Bronchial epithelial cell (primary cell): ENCODE measurements at regions not wholly inside any gene's neighbourhood (a gene's known extent, or its start where the extent isn't known, plus 50 kb on each side); places are given as distances from the start of the nearest gene placed in this dataset.

Experiments
- DNase-seq: peaks from one replicate; pipeline ENCODE4 v3.0.0-alpha.2; 2010; ENCODE audit warnings: low read depth
- FAIRE-seq: peaks from 2 replicates; lab custom pipeline; 2011; peaks lifted over from hg19 to GRCh38; lab: Jason Lieb, UNC
- H3K27me3 ChIP-seq: 2 replicates; pipeline ENCODE4 v1.5.1; 2011; ENCODE audit warnings: low read length; ENCODE audit not compliant: control insufficient read depth, insufficient read depth
- H3K36me3 ChIP-seq: 2 replicates; pipeline ENCODE4 v1.5.1; 2011; ENCODE audit warnings: low read length; ENCODE audit not compliant: control insufficient read depth, insufficient read depth
- H3K4me3 ChIP-seq: 2 replicates; pipeline ENCODE4 v1.5.1; 2011; ENCODE audit warnings: mild to moderate bottlenecking, low read depth, low read length, control low read depth
- TF ChIP-seq, protein P1 (sequence below): IDR thresholded peaks from 2 replicates; pipeline ENCODE4 v1.5.1; 2011; ENCODE audit warnings: mild to moderate bottlenecking, moderate library complexity, low read length, control low read depth, inconsistent platforms; ENCODE audit not compliant: insufficient read depth, severe bottlenecking

DNA sequence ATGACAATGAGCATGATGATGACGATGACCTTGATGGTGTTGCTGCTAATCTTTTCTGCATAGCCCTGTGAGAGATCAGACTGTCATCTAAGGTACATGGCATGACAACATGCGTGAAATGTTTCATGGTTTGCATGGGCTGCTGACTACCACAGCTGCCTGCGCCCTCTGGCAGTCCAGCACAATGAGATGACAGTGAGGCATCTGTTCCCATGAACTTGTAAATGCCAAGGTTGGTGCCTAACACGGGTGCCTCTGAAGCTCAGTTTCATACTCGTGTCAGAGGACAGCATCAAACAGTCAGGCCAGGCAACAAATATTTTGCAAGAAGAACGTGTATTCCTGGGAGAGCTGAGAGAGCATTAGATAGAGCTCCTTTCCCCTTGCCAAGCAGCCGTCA is 122.0 kb upstream of the PRKCQ start:
- no peak for FAIRE-seq
- DNase-seq, result no peak
- no peaks in the 10 kb centered on the region for H3K27me3 ChIP-seq
- TF ChIP-seq, protein P1, sequence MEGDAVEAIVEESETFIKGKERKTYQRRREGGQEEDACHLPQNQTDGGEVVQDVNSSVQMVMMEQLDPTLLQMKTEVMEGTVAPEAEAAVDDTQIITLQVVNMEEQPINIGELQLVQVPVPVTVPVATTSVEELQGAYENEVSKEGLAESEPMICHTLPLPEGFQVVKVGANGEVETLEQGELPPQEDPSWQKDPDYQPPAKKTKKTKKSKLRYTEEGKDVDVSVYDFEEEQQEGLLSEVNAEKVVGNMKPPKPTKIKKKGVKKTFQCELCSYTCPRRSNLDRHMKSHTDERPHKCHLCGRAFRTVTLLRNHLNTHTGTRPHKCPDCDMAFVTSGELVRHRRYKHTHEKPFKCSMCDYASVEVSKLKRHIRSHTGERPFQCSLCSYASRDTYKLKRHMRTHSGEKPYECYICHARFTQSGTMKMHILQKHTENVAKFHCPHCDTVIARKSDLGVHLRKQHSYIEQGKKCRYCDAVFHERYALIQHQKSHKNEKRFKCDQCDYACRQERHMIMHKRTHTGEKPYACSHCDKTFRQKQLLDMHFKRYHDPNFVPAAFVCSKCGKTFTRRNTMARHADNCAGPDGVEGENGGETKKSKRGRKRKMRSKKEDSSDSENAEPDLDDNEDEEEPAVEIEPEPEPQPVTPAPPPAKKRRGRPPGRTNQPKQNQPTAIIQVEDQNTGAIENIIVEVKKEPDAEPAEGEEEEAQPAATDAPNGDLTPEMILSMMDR, result no peak
- no peaks in the 10 kb centered on the region for H3K36me3 ChIP-seq
- no peak overlapping the region for H3K4me3 ChIP-seq

DNA sequence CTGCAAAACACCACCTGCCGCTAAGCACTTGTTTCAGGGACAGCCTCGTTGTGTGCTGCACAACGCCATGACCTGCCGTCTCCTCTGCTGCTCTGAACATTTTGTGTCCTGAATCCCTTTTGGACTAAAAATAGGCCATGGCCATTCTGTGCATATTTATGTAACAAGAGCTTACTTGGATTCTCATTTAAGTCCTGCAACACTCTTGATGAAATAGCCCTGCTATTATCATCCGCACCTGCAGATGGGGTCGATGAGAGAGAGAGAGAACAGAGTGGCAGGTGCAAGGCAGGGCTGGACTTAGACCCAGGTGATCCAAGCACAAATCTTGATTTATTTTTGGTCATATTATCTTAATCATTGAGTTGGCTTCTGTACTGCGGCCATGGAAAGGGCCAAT is 121.2 kb upstream of the PRKCQ start:
- no peak for FAIRE-seq

DNA sequence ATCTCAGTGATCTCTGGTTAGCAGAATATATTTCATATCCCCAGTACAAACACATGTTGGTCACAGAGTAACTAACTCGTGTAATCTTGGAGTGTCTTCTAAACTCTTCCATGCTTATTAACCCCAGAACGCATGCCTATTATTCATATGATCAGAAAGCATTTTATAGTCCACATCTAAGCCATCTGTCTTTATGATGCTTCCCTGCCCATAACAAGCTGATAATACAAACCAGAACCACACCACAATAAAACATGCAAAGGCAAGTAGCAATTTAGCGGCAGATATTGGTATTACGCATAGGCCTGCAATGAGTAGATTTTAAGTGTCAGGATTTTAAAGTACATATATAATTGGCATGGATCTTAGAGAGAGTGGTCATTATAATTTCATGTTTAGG is 120.0 kb upstream of the PRKCQ start:
- no peaks in the 10 kb centered on the region for H3K36me3 ChIP-seq
- FAIRE-seq (no peak), DNase-seq (no peak)
- no peaks in the 10 kb centered on the region for H3K27me3 ChIP-seq
- TF ChIP-seq, protein P1, result no peak
- H3K4me3 ChIP-seq, result no peak overlapping the region

More for the DNA sequence above, 121.2 kb upstream of the PRKCQ start:
- H3K27me3 ChIP-seq, result no peaks in the 10 kb centered on the region
- no peak overlapping the region for H3K4me3 ChIP-seq
- DNase-seq, result peak; percentile 37
- H3K36me3 ChIP-seq, result no peaks in the 10 kb centered on the region
- TF ChIP-seq, protein P1, result peak; percentile 27

DNA sequence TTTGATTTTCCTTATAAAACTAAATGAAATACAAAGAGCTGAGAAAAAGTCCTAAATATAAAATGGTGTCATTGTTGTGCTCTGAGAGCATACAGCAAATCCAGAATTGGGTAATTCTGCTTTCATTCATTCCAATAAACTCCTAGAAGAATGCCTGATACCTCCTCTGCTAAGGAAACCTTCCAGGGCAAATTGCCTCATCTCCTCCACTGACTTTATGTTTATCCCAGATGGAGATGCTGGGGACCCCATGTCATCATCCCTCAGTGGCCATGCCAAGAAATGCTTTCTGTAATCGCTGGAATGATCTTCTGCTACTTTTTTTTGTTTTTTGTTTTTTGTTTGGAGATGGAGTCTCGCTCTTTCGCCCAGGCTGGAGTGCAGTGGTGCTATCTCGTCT is 119.3 kb upstream of the PRKCQ start:
- no peaks in the 10 kb centered on the region for H3K36me3 ChIP-seq
- H3K4me3 ChIP-seq, result no peak overlapping the region
- TF ChIP-seq, protein P1, result no peak
- H3K27me3 ChIP-seq, result no peaks in the 10 kb centered on the region
- no peak for FAIRE-seq
- DNase-seq, result no peak

DNA sequence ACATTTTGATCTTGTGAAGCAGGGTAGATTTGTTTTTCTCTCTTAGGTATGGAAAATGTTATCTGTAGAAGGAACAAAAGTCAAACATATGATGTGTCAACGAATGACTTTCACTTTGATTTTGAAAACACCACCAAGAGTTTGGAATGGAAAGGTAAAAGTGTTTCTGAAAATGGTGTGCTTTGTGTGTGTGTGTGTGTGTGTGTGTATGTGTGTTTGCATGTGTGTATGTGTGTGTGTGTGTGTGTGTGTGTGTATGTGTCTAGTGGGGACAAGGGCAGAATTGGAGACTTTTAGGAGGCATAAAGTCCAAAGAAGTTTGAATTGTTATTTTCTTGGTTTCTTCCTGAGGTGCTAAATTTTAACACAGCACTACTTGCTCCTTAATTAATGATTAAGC is 115.4 kb upstream of the PRKCQ start:
- H3K27me3 ChIP-seq, result no peaks in the 10 kb centered on the region
- FAIRE-seq (no peak), DNase-seq (no peak)
- H3K4me3 ChIP-seq, result no peak overlapping the region
- no peaks in the 10 kb centered on the region for H3K36me3 ChIP-seq
- TF ChIP-seq, protein P1, result no peak

DNA sequence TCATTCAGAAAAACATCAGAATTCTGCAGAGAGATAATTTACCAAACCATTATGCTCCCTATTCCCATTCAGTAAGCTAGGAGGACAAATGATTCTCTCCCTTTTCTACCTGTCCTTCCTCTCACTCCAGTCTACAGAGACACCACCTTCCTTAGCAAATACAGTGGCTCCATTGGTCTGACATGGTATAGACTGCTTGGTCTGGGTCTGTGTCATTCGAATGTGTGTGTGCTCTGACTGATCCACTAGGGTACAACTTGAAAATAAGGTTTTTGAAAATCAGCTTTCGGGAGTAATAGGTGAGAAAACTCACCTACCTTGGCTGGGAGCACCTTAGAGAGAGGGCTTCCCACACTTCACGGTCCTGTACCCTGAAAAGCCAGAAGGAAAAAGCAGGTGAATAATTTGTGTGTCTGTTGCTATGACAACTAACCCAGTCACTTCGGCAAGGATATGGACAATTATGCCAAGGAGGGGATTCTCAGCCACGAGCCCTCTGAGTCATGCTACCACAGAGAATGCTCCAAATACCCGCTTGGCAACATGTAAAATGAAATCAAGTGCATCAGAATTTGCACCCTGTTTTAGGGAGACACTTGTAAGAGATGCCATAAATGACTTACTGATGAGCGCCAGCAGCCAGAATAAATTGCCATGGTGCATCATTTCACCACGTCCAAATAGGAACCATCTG is 114.5 kb upstream of the PRKCQ start:
- Histone ChIP-seq H3K36me3 (no peaks in the 10 kb centered on the region), H3K4me3 (no peak overlapping the region), H3K27me3 (no peaks in the 10 kb centered on the region)
- DNase-seq (peak; percentile 33), FAIRE-seq (no peak)
- TF ChIP-seq, protein P1, result no peak
